Skeletal muscle tissue (tissue), 3 donors: ENCODE measurements at regions not wholly inside any gene's neighbourhood (a gene's known extent, or its start where the extent isn't known, plus 50 kb on each side); places are given as distances from the start of the nearest gene placed in this dataset.

Experiments used
- H3K27ac ChIP-seq: one replicate; pipeline ENCODE4 v1.7.0; 2013; ENCODE audit warnings: mild to moderate bottlenecking, low read depth, low read length, inconsistent platforms
- H3K27me3 ChIP-seq, 3 donors: one replicate each; pipeline ENCODE4 v1.7.0; 2013; ENCODE audit warnings: low read length in 3 of 3; ENCODE audit not compliant: control insufficient read depth in 3 of 3, insufficient read depth in 3 of 3
- H3K36me3 ChIP-seq, 3 donors: one replicate each; pipeline ENCODE4 v1.7.0; 2013; ENCODE audit warnings: low read length in 3 of 3; ENCODE audit not compliant: control insufficient read depth in 3 of 3, insufficient read depth in 3 of 3
- H3K4me1 ChIP-seq, 3 donors: one replicate each; pipeline ENCODE4 v1.7.0; 2013; ENCODE audit warnings: low read length in 3 of 3, mild to moderate bottlenecking in 3 of 3; ENCODE audit not compliant: control insufficient read depth in 3 of 3, insufficient read depth in 3 of 3
- H3K4me3 ChIP-seq, 3 donors: one replicate each; pipeline ENCODE4 v1.7.0; 2013; ENCODE audit warnings: low read length in 3 of 3
- H3K9ac ChIP-seq, 3 donors: one replicate each; pipeline ENCODE4 v1.7.0; 2013; ENCODE audit warnings: low read length in 3 of 3, mild to moderate bottlenecking in 3 of 3, moderate library complexity in 2 of 3, low read depth in 1 of 3
- H3K9me3 ChIP-seq, 3 donors: one replicate each; pipeline ENCODE4 v1.7.0; 2013; ENCODE audit warnings: low read length in 3 of 3; ENCODE audit not compliant: control insufficient read depth in 3 of 3
- donor health status: Osteomylitis.

DNA sequence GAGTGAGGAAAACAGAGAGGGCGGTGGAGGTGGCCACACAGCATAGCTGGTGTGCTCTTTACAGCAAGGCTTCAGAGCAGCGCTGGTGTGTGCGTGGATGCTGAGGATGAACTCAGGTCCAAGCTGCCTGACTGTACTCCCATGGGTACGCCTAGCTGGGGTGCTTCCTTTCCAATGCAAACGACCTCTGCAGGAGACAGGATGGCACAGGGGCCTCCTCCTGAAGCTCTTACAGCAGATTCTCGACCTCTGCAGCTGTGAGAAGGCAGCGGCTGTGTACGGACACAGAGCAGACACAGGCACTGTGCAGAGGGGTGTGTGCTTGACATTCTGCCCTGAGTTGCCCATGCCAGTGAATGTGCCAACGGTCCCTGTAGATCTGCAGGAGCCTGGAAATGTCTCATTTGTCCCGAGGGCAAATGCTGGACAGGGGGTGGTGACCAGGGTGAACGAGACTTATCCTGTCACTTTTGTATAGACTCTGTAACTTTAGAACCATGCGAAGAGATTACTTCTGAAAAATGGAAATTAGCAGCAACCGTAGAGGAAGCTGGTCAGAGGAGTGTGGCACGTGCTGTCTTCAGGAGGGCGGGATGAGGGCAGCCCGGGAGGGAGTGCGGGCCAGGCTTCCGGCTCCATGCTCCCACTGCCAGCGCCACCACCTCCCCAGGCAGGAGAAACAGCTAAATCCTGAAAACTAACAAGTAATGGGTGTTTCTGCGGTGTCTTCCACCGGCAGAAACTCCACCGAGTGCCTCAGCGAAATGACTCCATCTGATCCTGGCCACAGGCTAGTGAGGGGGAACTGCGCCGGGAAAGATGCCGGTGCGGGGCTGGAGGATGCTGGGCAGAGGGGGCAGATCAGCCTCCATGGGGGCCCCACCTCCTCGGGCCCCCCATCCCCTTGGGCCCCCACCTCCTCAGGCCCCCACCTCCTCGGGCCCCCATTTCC, 120.9 kb upstream of the RPS6KA2 start:
- H3K36me3 ChIP-seq: no peaks in the 10 kb centered on the region
- H3K4me3 ChIP-seq: no peak overlapping the region
- peaks cover 0 to 19% (median 12%) of the 10 kb centered on the region in 3 donors for H3K27me3 ChIP-seq
- H3K4me1 ChIP-seq: no peaks in the 10 kb centered on the region
- no peak overlapping the region for H3K27ac ChIP-seq
- H3K9ac ChIP-seq: no peak overlapping the region
- H3K9me3 ChIP-seq: no peaks in the 10 kb centered on the region

DNA sequence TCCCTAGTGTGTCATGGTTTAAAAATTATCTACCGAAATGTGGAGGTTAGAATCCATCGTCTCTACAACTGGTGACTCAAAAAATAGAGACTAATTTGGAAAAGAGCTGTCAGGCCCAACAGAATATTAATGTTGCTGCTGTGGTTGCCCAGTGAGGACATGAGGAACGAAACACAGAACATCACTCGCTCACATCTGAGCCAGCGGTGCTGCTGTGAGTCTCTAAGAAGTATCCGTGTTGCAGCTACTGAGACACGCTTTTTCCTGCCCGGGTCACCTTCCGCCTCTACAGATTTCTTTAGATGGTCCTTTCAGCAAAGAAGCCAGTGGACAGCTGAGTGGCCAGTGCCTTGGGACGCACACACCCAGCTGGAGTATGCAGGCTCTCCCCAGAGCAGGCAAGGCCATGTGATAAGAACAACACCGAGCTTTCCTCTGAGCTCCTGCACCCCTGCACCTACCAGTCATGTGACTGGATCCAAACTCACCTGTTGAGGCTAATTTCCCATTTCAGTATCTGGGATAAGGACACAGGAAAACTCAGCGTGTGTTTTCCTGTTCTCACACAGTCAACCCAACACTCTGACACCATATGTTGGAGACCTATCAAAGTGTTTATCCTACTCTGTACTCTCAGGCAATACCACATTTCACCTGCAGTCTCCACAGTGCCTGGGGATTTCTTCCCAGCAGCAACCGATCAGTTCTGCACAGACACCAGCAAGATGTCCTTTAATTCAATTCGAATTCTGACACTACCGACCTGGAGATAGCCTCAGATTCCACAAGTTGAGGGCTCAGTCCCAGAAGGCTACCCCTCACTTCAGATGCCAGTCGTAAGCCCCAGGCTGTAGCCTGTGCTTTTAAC, 119.0 kb upstream of the RPS6KA2 start:
- Histone ChIP-seq H3K4me3 (no peak overlapping the region), H3K27ac (no peak overlapping the region), H3K4me1 (no peaks in the 10 kb centered on the region)

DNA sequence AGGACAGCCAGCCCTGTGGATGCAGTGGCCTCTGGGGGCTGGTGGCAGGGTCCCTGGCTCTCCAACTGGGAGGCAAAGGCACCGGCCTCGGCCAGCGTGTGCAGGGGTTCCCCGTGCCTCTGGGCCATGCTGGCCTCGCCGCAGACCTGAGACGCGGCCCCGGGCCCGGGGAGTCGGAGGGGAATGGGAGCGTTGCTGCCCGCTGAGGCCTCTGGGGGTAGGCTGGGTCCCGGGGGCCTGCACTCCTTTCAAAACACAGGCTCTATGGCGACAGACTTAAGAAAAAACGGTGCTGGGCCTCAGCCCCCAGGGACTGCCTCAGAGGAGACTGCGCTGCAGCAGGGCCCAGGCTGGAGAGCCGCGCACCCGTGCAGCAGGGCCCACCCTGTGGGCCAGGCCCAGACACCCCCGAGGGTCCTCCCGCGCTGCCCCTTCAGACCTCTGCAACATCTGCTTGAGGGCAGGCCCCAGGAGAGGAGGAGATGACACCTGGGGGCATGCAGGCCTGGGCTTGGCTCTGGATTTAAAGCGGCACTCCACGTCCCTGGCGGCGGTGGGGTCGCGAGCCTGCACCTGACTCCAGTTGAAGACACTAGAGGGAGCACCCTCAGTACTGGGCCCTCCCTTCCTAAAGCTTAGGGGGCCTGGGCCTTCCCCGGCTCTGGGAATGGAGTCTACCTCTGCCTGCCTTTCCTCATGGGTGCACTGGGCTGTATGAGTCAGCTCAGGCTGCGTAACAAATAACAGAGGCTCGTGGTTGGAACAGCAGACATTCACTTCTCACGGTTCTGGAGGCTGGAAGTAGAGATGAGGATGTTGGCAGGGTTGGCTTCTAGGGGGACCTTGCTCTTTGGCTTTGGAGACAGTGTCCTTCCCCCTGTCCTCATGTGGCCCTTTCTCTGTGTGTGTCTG, 117.4 kb upstream of the RPS6KA2 start:
- no peak overlapping the region for H3K4me3 ChIP-seq
- H3K27ac ChIP-seq: no peak overlapping the region
- no peaks in the 10 kb centered on the region for H3K36me3 ChIP-seq
- no peaks in the 10 kb centered on the region for H3K9me3 ChIP-seq
- H3K4me1 ChIP-seq: no peaks in the 10 kb centered on the region
- no peak overlapping the region for H3K9ac ChIP-seq
- H3K27me3 ChIP-seq: peaks cover 0 to 5% (median 4%) of the 10 kb centered on the region in 3 donors

More for the DNA sequence above, 119.0 kb upstream of the RPS6KA2 start:
- H3K9ac ChIP-seq: no peak overlapping the region
- H3K9me3 ChIP-seq: no peaks in the 10 kb centered on the region
- peaks cover 0 to 13% (median 12%) of the 10 kb centered on the region in 3 donors for H3K27me3 ChIP-seq
- no peaks in the 10 kb centered on the region for H3K36me3 ChIP-seq

DNA sequence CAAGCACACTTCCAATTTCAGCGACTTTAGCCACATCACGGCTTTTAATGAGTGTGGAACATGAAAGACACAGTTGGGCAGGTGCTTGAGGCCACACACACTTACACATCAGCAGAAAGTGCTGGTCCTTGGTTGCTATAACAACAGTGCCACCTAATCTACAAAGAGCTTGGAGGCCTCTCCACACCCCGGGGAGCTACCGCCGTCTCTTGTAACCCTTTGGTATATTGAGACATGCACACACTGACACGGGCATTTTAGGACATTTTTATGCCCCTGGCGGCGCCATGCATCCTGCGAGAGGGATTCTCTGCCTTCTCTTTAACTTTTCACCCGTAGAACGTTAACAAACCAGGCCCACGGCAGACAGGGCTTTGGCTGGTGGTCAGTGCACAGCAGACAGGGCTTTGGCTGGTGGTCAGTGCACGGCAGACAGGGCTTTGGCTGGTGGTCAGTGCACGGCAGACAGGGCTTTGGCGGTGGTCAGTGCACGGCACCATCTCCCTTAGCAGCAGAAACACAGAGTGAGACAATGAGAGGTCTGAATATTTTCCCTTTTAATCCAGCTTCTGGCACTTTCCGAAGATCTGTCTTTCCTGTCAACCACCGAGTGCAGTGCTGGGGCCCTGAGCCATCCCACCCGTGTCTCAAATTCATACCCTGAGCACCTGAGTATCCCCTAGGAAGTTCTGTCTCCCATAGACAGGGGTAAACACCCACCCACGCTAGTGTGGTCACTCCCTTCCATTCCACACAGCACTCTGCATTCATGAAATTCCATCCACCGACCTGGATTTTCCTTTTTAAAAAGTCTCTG, 116.6 kb upstream of the RPS6KA2 start:
- Histone ChIP-seq H3K9me3 (no peaks in the 10 kb centered on the region), H3K27me3 (peaks cover 0 to 5% (median 4%) of the 10 kb centered on the region in 3 donors), H3K36me3 (no peaks in the 10 kb centered on the region), H3K4me1 (no peaks in the 10 kb centered on the region), H3K4me3 (no peak overlapping the region), H3K27ac (no peak overlapping the region), H3K9ac (no peak overlapping the region)

DNA sequence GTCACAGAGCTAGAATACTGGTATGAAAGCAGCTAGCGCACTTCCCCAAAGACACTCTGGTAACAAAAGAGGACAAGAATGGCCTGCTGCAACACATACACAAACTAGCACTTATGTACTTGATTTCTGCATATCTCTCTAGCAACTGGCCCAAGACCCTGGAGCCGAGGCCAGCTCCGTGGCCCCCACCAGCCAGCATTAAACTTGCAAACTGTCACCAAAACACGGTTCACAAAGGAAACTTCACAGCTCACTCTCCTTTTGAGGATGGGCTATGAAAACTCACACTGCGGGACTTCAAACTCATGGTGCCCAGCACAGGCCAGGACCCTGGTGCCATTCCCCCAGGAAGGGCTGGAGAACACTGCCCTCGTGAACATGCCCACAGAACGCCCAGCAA, 115.9 kb upstream of the RPS6KA2 start:
- no peak overlapping the region for H3K27ac ChIP-seq
- peaks cover 0 to 5% (median 4%) of the 10 kb centered on the region in 3 donors for H3K27me3 ChIP-seq
- H3K9ac ChIP-seq: no peak overlapping the region
- H3K36me3 ChIP-seq: no peaks in the 10 kb centered on the region
- H3K4me3 ChIP-seq: no peak overlapping the region
- no peaks in the 10 kb centered on the region for H3K4me1 ChIP-seq
- H3K9me3 ChIP-seq: no peaks in the 10 kb centered on the region

DNA sequence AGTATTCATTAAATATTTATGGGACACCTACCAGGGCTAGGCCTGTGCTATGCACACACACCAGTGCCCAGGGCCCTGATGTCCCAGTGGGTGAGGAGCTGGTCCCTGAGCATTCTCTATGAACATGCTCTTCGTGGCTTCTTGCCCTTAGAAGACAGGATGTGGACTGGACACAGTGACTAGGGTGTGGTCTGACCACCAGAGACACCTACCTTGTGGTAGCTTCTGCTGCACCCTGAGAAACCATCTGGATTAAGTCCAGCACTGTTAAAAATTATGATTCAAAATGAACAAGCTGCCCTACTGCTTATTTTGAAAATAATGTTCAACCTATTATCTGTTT, 112.9 kb upstream of the RPS6KA2 start:
- H3K4me3 ChIP-seq: no peak overlapping the region
- no peak overlapping the region for H3K9ac ChIP-seq
- H3K27me3 ChIP-seq: no peaks in the 10 kb centered on the region
- no peak overlapping the region for H3K27ac ChIP-seq
- no peaks in the 10 kb centered on the region for H3K9me3 ChIP-seq
- H3K36me3 ChIP-seq: no peaks in the 10 kb centered on the region
- H3K4me1 ChIP-seq: no peaks in the 10 kb centered on the region

DNA sequence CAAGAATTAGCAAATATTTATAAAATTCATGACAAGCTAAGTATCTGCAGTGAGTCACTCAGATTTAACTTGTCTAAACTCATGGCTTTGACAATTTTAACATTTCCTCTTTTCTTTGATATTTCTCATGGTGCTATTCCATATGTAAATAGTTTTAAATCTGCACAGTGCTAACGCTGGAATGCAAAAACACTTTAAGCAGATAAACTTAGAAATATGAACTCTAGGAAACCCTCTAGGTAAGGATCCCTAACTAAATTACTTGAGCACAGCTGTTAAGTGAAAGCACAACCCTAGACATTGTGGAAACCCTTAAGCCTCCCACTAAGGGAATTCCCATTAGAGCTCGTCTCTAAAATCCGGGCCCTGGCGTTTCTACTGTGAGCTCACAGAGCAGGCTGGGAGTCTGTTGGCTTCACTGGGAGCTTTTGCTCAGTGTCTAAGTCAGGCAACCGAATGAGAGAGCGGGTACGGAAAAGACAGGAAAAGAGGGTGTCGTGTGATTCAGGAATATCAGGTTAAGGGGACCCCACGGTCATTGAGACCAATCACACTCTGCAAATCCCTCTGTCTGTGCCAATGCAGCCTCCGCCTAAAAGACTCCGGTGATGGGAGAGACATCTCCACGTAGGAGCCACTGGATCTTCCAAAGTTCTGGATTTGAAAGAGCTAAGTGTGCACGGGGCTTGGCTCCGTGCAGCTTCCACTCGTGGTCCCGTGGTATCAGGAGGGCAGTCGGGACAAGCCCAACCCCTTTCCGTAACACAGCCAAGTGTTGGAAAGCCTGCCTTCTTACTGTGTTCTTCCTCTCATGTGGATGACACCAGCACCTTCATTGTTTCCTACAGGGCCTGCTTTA, 112.3 kb upstream of the RPS6KA2 start:
- H3K9ac ChIP-seq: no peak overlapping the region
- H3K36me3 ChIP-seq: no peaks in the 10 kb centered on the region
- no peaks in the 10 kb centered on the region for H3K27me3 ChIP-seq
- no peaks in the 10 kb centered on the region for H3K9me3 ChIP-seq
- no peak overlapping the region for H3K4me3 ChIP-seq
- no peak overlapping the region for H3K27ac ChIP-seq
- no peaks in the 10 kb centered on the region for H3K4me1 ChIP-seq

DNA sequence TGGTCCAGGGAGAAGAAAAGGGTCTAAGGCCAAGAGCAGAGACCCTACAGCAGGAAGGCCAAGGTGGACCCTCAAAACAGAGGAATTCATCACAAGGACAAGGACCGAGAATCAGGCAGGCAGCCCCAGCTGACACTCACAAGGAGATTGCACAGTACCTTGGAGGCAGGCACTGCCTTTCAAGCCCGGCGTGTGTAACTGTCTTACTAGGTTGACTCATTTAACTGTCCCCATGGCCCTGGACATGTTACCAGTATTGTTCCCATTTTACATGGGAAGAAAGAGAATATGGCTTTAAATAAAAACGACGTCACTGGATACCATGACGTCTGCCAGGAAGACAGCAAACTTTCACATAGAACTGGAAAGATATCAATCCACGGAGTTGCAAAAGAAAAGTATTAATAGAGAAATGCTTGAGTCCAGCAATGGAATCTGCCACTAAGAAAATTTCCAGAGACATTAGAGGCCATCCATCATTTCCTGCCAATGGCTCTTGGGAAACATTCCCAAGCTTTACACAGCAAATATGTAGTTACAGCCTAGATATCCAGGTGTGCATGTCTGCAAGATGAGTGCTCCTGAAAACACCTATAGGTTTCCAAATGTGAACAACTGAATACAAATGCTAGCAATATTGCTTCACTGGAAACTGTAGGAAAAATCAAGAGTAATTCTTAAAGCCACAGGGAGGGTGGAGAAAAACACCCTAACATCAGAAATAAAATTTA, 111.5 kb upstream of the RPS6KA2 start:
- Histone ChIP-seq H3K4me3 (no peak overlapping the region), H3K27me3 (no peaks in the 10 kb centered on the region), H3K9me3 (no peaks in the 10 kb centered on the region), H3K4me1 (no peaks in the 10 kb centered on the region), H3K36me3 (no peaks in the 10 kb centered on the region), H3K27ac (no peak overlapping the region), H3K9ac (no peak overlapping the region)
